BLaER1 treated with 17β-estradiol and CSF1 and Interleukin-3, amounts not matched to agents 10 nM and 100 nM (cell line): ENCODE measurements at regions not wholly inside any gene's neighbourhood (a gene's known extent, or its start where the extent isn't known, plus 50 kb on each side); places are given as distances from the start of the nearest gene placed in this dataset.

Source experiments
- H3K27ac ChIP-seq, 11 experiments: shearing (Covaris generic); formaldehyde crosslinking; 2 replicates each; pipeline ENCODE4 v1.8.1; 2022
- H3K27me3 ChIP-seq, 11 experiments: shearing (Covaris generic); formaldehyde crosslinking; 2 replicates each; pipeline ENCODE4 v1.8.1; 2022
- H3K36me3 ChIP-seq, 11 experiments: shearing (Covaris generic); formaldehyde crosslinking; 2 replicates each; pipeline ENCODE4 v1.8.1; 2022
- H3K4me1 ChIP-seq, 10 experiments: shearing (Covaris generic); formaldehyde crosslinking; 2 replicates each; pipeline ENCODE4 v1.8.1; 2022
- H3K4me2 ChIP-seq, 11 experiments: shearing (Covaris generic); formaldehyde crosslinking; 2 replicates each; pipeline ENCODE4 v1.8.1; 2022
- H3K4me3 ChIP-seq, 10 experiments: shearing (Covaris generic); formaldehyde crosslinking; 2 replicates each; pipeline ENCODE4 v1.8.1; 2022
- H3K9ac ChIP-seq, 11 experiments: shearing (Covaris generic); formaldehyde crosslinking; 2 replicates each; pipeline ENCODE4 v1.8.1; 2022
- H3K9me3 ChIP-seq, 11 experiments: shearing (Covaris generic); formaldehyde crosslinking; replicated peaks in 1 of 11; 2 replicates each; pipeline ENCODE4 v1.8.1; 2022
- H4K20me1 ChIP-seq, 11 experiments: shearing (Covaris generic); formaldehyde crosslinking; 2 replicates each; pipeline ENCODE4 v1.8.1; 2022
- Cebpa-rat ChIP-seq, 11 experiments: shearing (Covaris generic); IDR thresholded peaks; 2 replicates each; pipeline ENCODE4 v1.8.1; 2022

- TF ChIP-seq Cebpa-rat (IDR thresholded peaks at IDR 0.05): no peak
- Histone ChIP-seq H4K20me1 (no peaks in the 10 kb centered on the region; a peak in 1 of 22 replicates), H3K4me2 (peak overlapping the region in 2 of 11 experiments; percentile 2 to 9; a peak in 2 of 22 replicates), H3K36me3 (no peaks in the 10 kb centered on the region), H3K4me1 (peaks cover 0 to 38% (median 0%) of the 10 kb centered on the region in 10 experiments; a peak in 5 of 20 replicates), H3K9ac (no peak overlapping the region), H3K9me3 (no peaks in the 10 kb centered on the region), H3K27me3 (no peaks in the 10 kb centered on the region), H3K4me3 (no peak overlapping the region), H3K27ac (no peak overlapping the region)
Measured at GRCh38 chr9:89842267-89842768, 237.5 kb downstream of the GADD45G start.

- no peak overlapping the region for H3K27ac ChIP-seq
- no peak overlapping the region for H3K4me3 ChIP-seq
- H4K20me1 ChIP-seq: no peaks in the 10 kb centered on the region; a peak in 1 of 22 replicates
- no peak overlapping the region for H3K4me2 ChIP-seq
- H3K9me3 ChIP-seq: no peaks in the 10 kb centered on the region
- H3K4me1 ChIP-seq: peaks cover 0 to 30% (median 0%) of the 10 kb centered on the region in 10 experiments; a peak in 5 of 20 replicates
- H3K27me3 ChIP-seq: no peaks in the 10 kb centered on the region
- no peak overlapping the region for H3K9ac ChIP-seq
- TF ChIP-seq Cebpa-rat (IDR thresholded peaks at IDR 0.05): no peak
- no peaks in the 10 kb centered on the region for H3K36me3 ChIP-seq
Measured at GRCh38 chr9:89843074-89843473, 238.3 kb downstream of the GADD45G start.

DNA sequence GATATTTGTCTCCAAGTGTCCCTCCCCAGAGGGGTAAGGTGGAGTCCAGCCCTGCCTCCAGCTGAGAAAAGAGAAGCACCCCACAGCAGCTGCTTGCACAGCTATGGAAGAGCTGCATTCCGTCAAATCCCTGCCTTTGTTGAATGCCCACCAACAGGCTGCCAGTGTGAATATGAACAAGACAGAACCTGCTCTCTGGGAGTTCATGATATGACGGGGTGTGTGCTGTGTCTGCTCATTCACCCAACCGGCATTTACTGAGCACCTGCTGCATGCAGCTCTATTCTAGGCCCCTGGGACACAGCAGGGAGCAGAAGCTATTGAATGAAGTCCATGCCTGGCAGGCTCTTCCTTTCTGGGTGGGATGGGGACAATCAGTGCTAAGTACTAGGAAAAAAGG is 238.8 kb downstream of the GADD45G start:
- H3K27me3 ChIP-seq: no peaks in the 10 kb centered on the region
- peaks cover 0 to 25% (median 2%) of the 10 kb centered on the region in 10 experiments; a peak in 11 of 20 replicates for H3K4me1 ChIP-seq
- H3K27ac ChIP-seq: no peak overlapping the region

GRCh38 chr9:89844075-89844474 is 239.3 kb downstream of the GADD45G start:
- Histone ChIP-seq H3K4me2 (no peak overlapping the region), H3K27ac (no peak overlapping the region), H3K4me1 (peaks cover 3 to 20% (median 5%) of the 10 kb centered on the region in 10 experiments; a peak in 13 of 20 replicates), H3K36me3 (no peaks in the 10 kb centered on the region), H3K4me3 (no peak overlapping the region), H3K9ac (no peak overlapping the region), H3K27me3 (no peaks in the 10 kb centered on the region), H4K20me1 (no peaks in the 10 kb centered on the region; a peak in 1 of 22 replicates), H3K9me3 (no peaks in the 10 kb centered on the region)
- no peak for TF ChIP-seq Cebpa-rat (IDR thresholded peaks at IDR 0.05)

More for the DNA sequence above, 238.8 kb downstream of the GADD45G start:
- Histone ChIP-seq H3K4me2 (no peak overlapping the region), H4K20me1 (no peaks in the 10 kb centered on the region; a peak in 1 of 22 replicates), H3K9me3 (no peaks in the 10 kb centered on the region), H3K36me3 (no peaks in the 10 kb centered on the region), H3K9ac (no peak overlapping the region), H3K4me3 (no peak overlapping the region)
- no peak for TF ChIP-seq Cebpa-rat (IDR thresholded peaks at IDR 0.05)

DNA sequence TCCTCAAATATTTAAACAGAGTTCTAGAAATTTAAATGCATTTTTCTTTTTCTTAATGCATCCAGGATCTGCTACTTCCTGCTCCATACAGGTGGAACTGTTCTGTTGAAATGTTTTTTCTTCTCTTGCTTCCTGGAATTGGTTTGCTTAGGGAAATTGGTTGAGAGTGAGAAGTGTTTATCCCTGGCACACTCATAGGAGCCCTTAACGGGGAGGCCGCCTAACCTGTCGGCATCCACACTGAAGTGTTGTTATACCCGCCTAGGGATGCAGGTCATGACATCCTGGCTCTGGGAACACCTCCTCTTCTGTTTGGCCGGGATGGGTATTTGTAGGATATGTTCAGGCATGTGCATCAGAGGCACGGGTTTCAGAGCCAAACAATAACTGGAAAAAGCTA is 239.7 kb downstream of the GADD45G start:
- H3K27ac ChIP-seq: no peak overlapping the region
- H3K36me3 ChIP-seq: no peaks in the 10 kb centered on the region
- no peak overlapping the region for H3K9ac ChIP-seq
- TF ChIP-seq Cebpa-rat (IDR thresholded peaks at IDR 0.05): no peak
- H3K4me2 ChIP-seq: no peak overlapping the region
- no peak overlapping the region for H3K4me3 ChIP-seq
- H3K9me3 ChIP-seq: no peaks in the 10 kb centered on the region
- peaks cover 0 to 16% (median 5%) of the 10 kb centered on the region in 10 experiments; a peak in 12 of 20 replicates for H3K4me1 ChIP-seq
- H3K27me3 ChIP-seq: no peaks in the 10 kb centered on the region
- no peaks in the 10 kb centered on the region for H4K20me1 ChIP-seq

DNA sequence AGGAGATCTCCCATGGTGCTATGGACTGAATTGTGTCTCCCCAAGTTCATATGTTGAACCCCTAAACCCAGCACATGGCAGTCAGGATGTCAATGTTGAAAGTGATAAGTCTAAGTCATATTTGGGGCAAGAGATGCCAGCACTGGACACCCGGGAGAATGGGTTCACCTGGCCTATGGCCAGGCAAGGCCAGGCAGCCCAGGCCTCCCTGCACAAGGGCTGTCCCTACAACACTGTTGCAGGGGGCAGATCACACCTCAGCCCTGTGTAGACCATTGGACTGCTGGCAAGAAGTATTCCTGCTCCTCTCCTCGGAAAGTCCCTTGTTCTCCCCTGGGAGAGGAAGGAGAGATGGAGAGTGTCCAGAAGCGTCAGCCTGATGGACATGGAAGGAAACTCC is 240.5 kb downstream of the GADD45G start:
- Histone ChIP-seq H3K4me1 (peaks cover 0 to 8% (median 5%) of the 10 kb centered on the region in 10 experiments; a peak in 11 of 20 replicates), H3K27me3 (no peaks in the 10 kb centered on the region), H4K20me1 (no peaks in the 10 kb centered on the region), H3K9me3 (no peaks in the 10 kb centered on the region), H3K4me3 (no peak overlapping the region), H3K27ac (no peak overlapping the region), H3K9ac (no peak overlapping the region), H3K4me2 (peak overlapping the region in 2 of 11 experiments; percentile 5 to 18; a peak in 2 of 22 replicates), H3K36me3 (no peaks in the 10 kb centered on the region)
- TF ChIP-seq Cebpa-rat (IDR thresholded peaks at IDR 0.05): no peak

DNA sequence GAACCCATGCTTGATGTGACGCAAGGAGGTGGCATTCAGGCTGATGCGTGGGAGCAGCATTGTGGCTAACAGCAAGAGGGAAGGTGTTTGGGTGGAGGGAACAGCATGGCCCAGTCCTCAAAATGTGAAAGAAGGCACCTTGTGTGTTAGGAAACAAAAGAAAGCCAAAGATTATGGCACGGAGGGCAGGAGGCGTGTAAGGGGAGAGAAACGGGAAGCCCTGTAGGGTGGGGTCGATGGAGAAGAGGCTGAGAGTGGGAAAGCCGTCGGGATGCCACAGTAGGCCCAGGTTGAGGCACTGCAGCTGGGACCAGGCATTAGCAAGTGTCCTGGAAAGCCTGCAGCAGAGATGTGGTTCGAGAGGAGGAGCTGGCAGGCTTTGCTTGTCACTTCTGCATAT is 241.1 kb downstream of the GADD45G start:
- Histone ChIP-seq H4K20me1 (no peaks in the 10 kb centered on the region), H3K4me1 (peaks cover 0 to 8% (median 5%) of the 10 kb centered on the region in 10 experiments; a peak in 10 of 20 replicates), H3K9me3 (no peaks in the 10 kb centered on the region), H3K4me2 (0 out of 22 replicates have a peak overlapping the region, but pooled peaks of 2 of the 11 experiments have one; percentile 5 to 18), H3K36me3 (no peaks in the 10 kb centered on the region), H3K27ac (no peak overlapping the region), H3K9ac (no peak overlapping the region), H3K4me3 (no peak overlapping the region), H3K27me3 (no peaks in the 10 kb centered on the region)
- TF ChIP-seq Cebpa-rat (IDR thresholded peaks at IDR 0.05): no peak

- Histone ChIP-seq H3K9ac (no peak overlapping the region), H3K27ac (no peak overlapping the region), H3K27me3 (no peaks in the 10 kb centered on the region), H3K9me3 (no peaks in the 10 kb centered on the region), H3K4me2 (peak overlapping the region in 3 of 11 experiments; percentile 20 to 28 (median 21); a peak in 3 of 22 replicates), H4K20me1 (no peaks in the 10 kb centered on the region), H3K4me3 (no peak overlapping the region), H3K4me1 (peaks cover 0 to 8% (median 5%) of the 10 kb centered on the region in 10 experiments; a peak in 8 of 20 replicates), H3K36me3 (no peaks in the 10 kb centered on the region)
- TF ChIP-seq Cebpa-rat (IDR thresholded peaks at IDR 0.05): no peak
Measured at GRCh38 chr9:89848060-89849040, 243.5 kb downstream of the GADD45G start.

GRCh38 chr9:89849096-89849495 is 244.3 kb downstream of the GADD45G start:
- Histone ChIP-seq H3K27ac (no peak overlapping the region), H3K4me1 (peaks cover 0 to 8% (median 5%) of the 10 kb centered on the region in 10 experiments; a peak in 8 of 20 replicates), H3K9me3 (no peaks in the 10 kb centered on the region), H3K36me3 (no peaks in the 10 kb centered on the region), H3K4me2 (peak overlapping the region in 2 of 11 experiments; percentile 20 to 28; a peak in 1 of 22 replicates), H4K20me1 (no peaks in the 10 kb centered on the region), H3K4me3 (no peak overlapping the region), H3K9ac (no peak overlapping the region), H3K27me3 (no peaks in the 10 kb centered on the region)
- TF ChIP-seq Cebpa-rat (IDR thresholded peaks at IDR 0.05): no peak
